ENCODE measurements at regions not wholly inside any gene's neighbourhood (a gene's known extent, or its start where the extent isn't known, plus 50 kb on each side); places are given as distances from the start of the nearest gene placed in this dataset.
"Not testable (repeated sequence)": the region's sequence is repeated elsewhere in the genome, so short reads cannot be mapped to it uniquely, and the experiment has no call there.

GRCh38 chr6:137545073-137545472 is 50.9 kb upstream of the OLIG3 start:
- Histone ChIP-seq H3K27me3 (ENCODE audit: control insufficient read depth, insufficient read depth, low read length) (no peaks in the 10 kb centered on the region), H3K4me3 (ENCODE audit: low read depth, low read length) (no peak overlapping the region), H3K36me3 (ENCODE audit: control insufficient read depth, insufficient read depth, low read length) (no peaks in the 10 kb centered on the region), H3K4me1 (ENCODE audit: control insufficient read depth, insufficient read depth, low read length) (peaks cover 30% of the 10 kb centered on the region), H3K9ac (ENCODE audit: low read depth, low read length) (no peak overlapping the region), H3K9me3 (ENCODE audit: control insufficient read depth, insufficient read depth, low read length) (no peaks in the 10 kb centered on the region)

DNA sequence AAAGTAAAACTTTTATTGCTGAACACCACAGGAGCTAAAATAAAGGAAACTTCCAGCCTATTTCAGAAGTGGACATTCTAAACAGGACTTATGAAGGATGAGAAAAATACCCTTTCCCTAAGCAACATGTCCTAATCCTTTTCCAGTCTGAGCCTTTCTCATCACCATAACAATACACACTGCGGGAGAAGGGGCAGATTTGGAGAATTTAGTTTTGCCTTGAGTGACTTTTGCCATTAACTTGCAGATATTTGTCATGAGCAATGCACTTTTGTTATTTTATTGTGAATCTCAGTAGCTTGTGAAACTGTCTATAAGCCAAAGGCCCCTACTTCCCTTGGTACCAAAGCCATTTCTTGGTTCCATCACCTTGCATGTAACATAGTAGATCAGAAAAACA is 53.0 kb upstream of the OLIG3 start:
- Histone ChIP-seq H3K4me1 (ENCODE audit: control insufficient read depth, insufficient read depth, low read length) (peaks cover 29% of the 10 kb centered on the region), H3K27me3 (ENCODE audit: control insufficient read depth, insufficient read depth, low read length) (no peaks in the 10 kb centered on the region), H3K36me3 (ENCODE audit: control insufficient read depth, insufficient read depth, low read length) (no peaks in the 10 kb centered on the region), H3K4me3 (ENCODE audit: low read depth, low read length) (peak overlapping the region; percentile 7), H3K9me3 (ENCODE audit: control insufficient read depth, insufficient read depth, low read length) (no peaks in the 10 kb centered on the region), H3K9ac (ENCODE audit: low read depth, low read length) (no peak overlapping the region)

DNA sequence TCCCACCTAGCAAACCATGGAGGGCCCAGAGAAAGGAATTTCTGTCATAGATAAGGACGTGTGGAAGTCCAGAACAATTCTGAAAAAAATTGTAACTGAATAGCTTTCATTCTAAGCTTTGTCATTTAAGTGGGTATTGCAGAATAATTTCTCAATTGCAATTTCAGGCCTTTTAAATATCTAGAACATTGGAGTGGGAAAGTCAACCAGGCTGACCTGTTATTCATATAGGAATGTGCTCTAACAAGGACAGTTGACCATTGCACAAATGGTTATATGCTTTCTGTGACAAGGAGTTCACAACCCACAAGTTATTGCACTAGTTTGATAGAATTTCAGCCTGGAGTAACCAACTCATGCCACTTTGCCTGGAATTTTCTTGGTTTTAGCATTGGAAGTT is 53.4 kb upstream of the OLIG3 start:
- Histone ChIP-seq H3K27me3 (ENCODE audit: control insufficient read depth, insufficient read depth, low read length) (no peaks in the 10 kb centered on the region), H3K4me1 (ENCODE audit: control insufficient read depth, insufficient read depth, low read length) (peaks cover 25% of the 10 kb centered on the region)

DNA sequence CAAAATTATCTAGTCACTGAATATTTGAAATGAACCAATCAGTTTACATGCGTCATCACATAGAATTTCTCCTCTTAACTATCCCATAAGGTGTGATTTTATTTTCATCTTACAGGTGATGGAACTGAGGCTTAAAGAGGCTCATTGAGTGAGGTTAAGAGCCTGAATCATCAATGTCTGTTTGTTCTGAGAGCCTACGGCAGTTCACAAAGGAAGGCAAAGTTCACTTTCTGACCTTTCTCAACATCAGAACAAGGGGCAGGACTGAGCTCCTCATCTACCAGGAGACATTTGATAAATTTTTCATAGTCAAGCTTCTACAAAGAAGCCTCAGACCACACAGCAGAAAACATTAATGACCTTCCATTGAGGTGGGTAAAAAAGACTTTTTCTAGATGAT is 54.9 kb upstream of the OLIG3 start:
- H3K9ac ChIP-seq (ENCODE audit: low read depth, low read length): no peak overlapping the region
- H3K36me3 ChIP-seq (ENCODE audit: control insufficient read depth, insufficient read depth, low read length): no peaks in the 10 kb centered on the region
- H3K4me1 ChIP-seq (ENCODE audit: control insufficient read depth, insufficient read depth, low read length): peaks cover 22% of the 10 kb centered on the region
- H3K27me3 ChIP-seq (ENCODE audit: control insufficient read depth, insufficient read depth, low read length): no peaks in the 10 kb centered on the region
- no peaks in the 10 kb centered on the region for H3K9me3 ChIP-seq (ENCODE audit: control insufficient read depth, insufficient read depth, low read length)
- H3K4me3 ChIP-seq (ENCODE audit: low read depth, low read length): no peak overlapping the region

More for the DNA sequence above, 53.4 kb upstream of the OLIG3 start:
- Histone ChIP-seq H3K36me3 (ENCODE audit: control insufficient read depth, insufficient read depth, low read length) (no peaks in the 10 kb centered on the region), H3K4me3 (ENCODE audit: low read depth, low read length) (peak overlapping the region; percentile 7), H3K9ac (ENCODE audit: low read depth, low read length) (no peak overlapping the region), H3K9me3 (ENCODE audit: control insufficient read depth, insufficient read depth, low read length) (no peaks in the 10 kb centered on the region)

DNA sequence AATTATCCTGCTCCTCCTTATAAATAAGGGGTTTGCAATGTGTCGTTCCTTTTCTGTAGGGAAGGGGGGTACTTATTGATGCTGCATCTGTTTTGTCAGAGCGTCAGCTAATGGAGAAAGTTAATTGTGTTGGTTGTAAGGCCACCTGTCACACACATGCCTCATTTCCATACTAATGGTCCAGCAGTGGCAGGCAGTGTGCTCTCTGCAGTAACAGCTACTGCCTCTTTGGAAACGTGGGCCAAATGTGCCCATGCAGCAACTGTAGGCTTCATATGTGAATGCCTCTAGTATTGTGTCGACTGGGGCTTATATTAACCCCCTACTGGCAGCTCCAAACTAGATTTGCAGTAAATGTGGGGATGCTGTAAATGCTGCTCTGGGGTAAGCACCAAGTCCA is 56.3 kb upstream of the OLIG3 start:
- H3K9ac ChIP-seq (ENCODE audit: low read depth, low read length): no peak overlapping the region
- H3K27me3 ChIP-seq (ENCODE audit: control insufficient read depth, insufficient read depth, low read length): no peaks in the 10 kb centered on the region
- H3K4me3 ChIP-seq (ENCODE audit: low read depth, low read length): no peak overlapping the region
- no peaks in the 10 kb centered on the region for H3K9me3 ChIP-seq (ENCODE audit: control insufficient read depth, insufficient read depth, low read length)
- H3K4me1 ChIP-seq (ENCODE audit: control insufficient read depth, insufficient read depth, low read length): peaks cover 22% of the 10 kb centered on the region
- no peaks in the 10 kb centered on the region for H3K36me3 ChIP-seq (ENCODE audit: control insufficient read depth, insufficient read depth, low read length)

DNA sequence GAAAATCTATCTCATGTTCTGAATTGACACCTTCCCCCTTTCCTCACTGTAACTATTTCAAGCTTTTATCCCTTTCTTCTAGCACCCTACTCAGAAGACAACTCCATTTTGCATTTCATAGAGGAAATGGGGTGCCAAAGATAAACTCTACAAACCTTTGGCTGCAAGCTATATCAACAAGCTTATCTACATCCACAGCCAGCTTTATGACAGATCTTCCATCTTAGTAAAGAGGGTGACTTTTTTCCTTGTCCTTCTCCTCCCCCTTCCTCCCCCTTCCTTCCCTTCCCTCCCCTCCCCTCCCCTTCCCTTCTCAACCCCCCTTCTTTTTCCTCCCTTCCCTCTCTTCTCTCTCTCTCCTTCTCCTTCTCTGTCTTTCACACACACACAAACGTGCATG is 58.0 kb upstream of the OLIG3 start:
- Histone ChIP-seq H3K4me1 (ENCODE audit: control insufficient read depth, insufficient read depth, low read length) (peaks cover 20% of the 10 kb centered on the region), H3K9me3 (ENCODE audit: control insufficient read depth, insufficient read depth, low read length) (no peaks in the 10 kb centered on the region), H3K27me3 (ENCODE audit: control insufficient read depth, insufficient read depth, low read length) (no peaks in the 10 kb centered on the region), H3K9ac (ENCODE audit: low read depth, low read length) (no peak overlapping the region), H3K36me3 (ENCODE audit: control insufficient read depth, insufficient read depth, low read length) (no peaks in the 10 kb centered on the region), H3K4me3 (ENCODE audit: low read depth, low read length) (no peak overlapping the region)

GRCh38 chr6:137552809-137553208 is 58.6 kb upstream of the OLIG3 start:
- Histone ChIP-seq H3K4me3 (ENCODE audit: low read depth, low read length) (no peak overlapping the region), H3K4me1 (ENCODE audit: control insufficient read depth, insufficient read depth, low read length) (peaks cover 14% of the 10 kb centered on the region), H3K27me3 (ENCODE audit: control insufficient read depth, insufficient read depth, low read length) (no peaks in the 10 kb centered on the region)

DNA sequence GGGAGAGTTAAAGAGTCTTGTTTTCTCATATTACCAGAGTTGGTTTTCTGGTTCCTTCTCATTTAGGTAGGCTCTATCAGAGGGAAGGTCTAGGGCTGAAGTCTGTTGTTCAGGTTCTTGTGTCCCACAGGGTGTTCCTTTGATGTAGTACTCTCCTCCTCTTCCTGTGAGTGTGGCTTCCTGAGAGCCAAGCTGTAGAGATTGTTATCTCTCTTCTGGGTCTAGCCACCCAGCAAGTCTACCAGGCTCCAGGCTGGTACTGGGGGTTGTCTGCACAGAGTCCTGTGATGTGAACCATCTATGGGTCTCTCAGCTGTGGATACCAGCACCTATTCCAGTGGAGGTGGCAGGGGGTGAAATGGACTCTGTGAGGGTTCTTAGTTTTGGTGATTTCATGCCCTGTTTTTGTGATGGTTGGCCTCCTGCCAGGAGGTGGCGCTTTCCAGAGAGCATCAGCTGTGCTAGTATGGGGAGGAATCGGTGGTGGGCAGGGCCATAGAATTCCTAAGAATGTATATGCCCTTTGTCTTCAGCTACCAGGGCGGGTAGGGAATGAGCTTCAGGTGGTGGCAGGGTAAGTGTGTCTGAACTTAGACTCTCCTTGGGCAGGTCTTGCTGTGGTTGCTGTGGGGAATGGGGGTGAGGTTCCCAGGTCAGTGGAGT is 65.5 kb upstream of the OLIG3 start:
- not testable (repeated sequence) for H3K9ac ChIP-seq (ENCODE audit: low read depth, low read length); H3K36me3 ChIP-seq (ENCODE audit: control insufficient read depth, insufficient read depth, low read length); H3K4me1 ChIP-seq (ENCODE audit: control insufficient read depth, insufficient read depth, low read length); H3K27me3 ChIP-seq (ENCODE audit: control insufficient read depth, insufficient read depth, low read length); H3K4me3 ChIP-seq (ENCODE audit: low read depth, low read length); H3K9me3 ChIP-seq (ENCODE audit: control insufficient read depth, insufficient read depth, low read length)

More at GRCh38 chr6:137552809-137553208, 58.6 kb upstream of the OLIG3 start:
- H3K36me3 ChIP-seq (ENCODE audit: control insufficient read depth, insufficient read depth, low read length): no peaks in the 10 kb centered on the region
- no peaks in the 10 kb centered on the region for H3K9me3 ChIP-seq (ENCODE audit: control insufficient read depth, insufficient read depth, low read length)
- no peak overlapping the region for H3K9ac ChIP-seq (ENCODE audit: low read depth, low read length)

GRCh38 chr6:137560184-137560563 is 66.0 kb upstream of the OLIG3 start:
- no peak overlapping the region for H3K9ac ChIP-seq (ENCODE audit: low read depth, low read length)
- H3K4me3 ChIP-seq (ENCODE audit: low read depth, low read length): no peak overlapping the region
- H3K9me3 ChIP-seq (ENCODE audit: control insufficient read depth, insufficient read depth, low read length): no peaks in the 10 kb centered on the region
- no peaks in the 10 kb centered on the region for H3K4me1 ChIP-seq (ENCODE audit: control insufficient read depth, insufficient read depth, low read length)
- no peaks in the 10 kb centered on the region for H3K27me3 ChIP-seq (ENCODE audit: control insufficient read depth, insufficient read depth, low read length)
- H3K36me3 ChIP-seq (ENCODE audit: control insufficient read depth, insufficient read depth, low read length): no peaks in the 10 kb centered on the region

DNA sequence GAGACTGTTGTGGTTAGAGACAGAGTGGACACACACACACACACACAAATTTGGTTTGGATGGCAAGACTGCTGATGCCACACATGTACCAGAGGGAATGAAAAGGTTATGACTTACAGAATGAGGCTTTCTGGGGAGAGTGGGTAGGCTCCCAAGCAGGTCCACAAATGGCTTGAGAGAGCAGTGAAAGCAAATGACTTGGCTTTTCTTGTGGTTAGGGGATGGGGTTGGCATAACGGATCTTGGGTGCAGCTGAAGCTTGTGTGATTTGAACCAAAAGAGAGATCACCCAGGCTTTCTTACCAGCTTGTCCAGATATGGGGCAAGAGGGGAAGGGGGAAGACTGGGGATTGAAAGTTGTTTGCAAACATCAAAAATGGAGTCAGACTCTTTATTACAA is 73.9 kb upstream of the OLIG3 start:
- Histone ChIP-seq H3K36me3 (ENCODE audit: control insufficient read depth, insufficient read depth, low read length) (no peaks in the 10 kb centered on the region), H3K27me3 (ENCODE audit: control insufficient read depth, insufficient read depth, low read length) (no peaks in the 10 kb centered on the region), H3K9ac (ENCODE audit: low read depth, low read length) (no peak overlapping the region), H3K4me1 (ENCODE audit: control insufficient read depth, insufficient read depth, low read length) (no peaks in the 10 kb centered on the region), H3K4me3 (ENCODE audit: low read depth, low read length) (no peak overlapping the region), H3K9me3 (ENCODE audit: control insufficient read depth, insufficient read depth, low read length) (no peaks in the 10 kb centered on the region)

DNA sequence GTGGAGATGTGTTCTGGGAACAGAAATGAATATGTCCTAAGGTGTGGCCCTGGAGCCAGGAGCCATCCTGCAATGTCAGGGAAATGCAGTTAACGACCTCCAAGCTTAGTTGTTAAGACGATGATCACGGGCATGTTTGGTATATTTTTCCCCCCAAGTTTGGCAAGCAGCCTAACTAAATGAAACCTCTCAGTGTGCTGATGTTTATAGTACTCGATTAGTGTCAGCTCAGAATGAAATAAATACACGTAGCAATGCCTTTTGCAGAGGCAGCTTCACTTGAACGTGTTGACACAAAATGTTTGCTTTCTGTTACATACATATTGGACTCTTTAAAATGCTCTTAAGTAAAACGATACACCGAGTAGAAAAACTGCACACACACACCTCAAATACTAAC is 76.2 kb upstream of the OLIG3 start:
- Histone ChIP-seq H3K9me3 (ENCODE audit: control insufficient read depth, insufficient read depth, low read length) (no peaks in the 10 kb centered on the region), H3K36me3 (ENCODE audit: control insufficient read depth, insufficient read depth, low read length) (no peaks in the 10 kb centered on the region), H3K9ac (ENCODE audit: low read depth, low read length) (no peak overlapping the region), H3K4me3 (ENCODE audit: low read depth, low read length) (no peak overlapping the region), H3K4me1 (ENCODE audit: control insufficient read depth, insufficient read depth, low read length) (peaks cover 3% of the 10 kb centered on the region), H3K27me3 (ENCODE audit: control insufficient read depth, insufficient read depth, low read length) (no peaks in the 10 kb centered on the region)

DNA sequence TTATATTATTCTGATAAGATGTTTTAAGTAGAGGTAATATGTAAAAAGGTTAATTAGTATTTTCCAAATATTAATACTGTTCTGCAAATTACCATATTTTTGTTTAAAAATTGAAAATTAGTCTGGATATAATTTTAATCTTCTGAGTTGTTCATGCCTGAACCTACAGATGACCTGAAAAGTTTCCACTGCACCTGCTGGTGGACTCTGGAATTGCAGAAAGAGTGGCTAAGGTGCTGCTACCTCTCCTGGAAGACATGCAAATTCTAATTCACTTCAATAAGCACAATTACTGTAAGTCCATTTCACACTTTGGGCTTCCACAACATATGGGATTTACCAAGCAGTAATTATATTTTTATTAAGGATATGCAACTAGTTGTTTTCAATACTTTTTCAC is 77.7 kb upstream of the OLIG3 start:
- Histone ChIP-seq H3K27me3 (ENCODE audit: control insufficient read depth, insufficient read depth, low read length) (no peaks in the 10 kb centered on the region), H3K9ac (ENCODE audit: low read depth, low read length) (no peak overlapping the region), H3K9me3 (ENCODE audit: control insufficient read depth, insufficient read depth, low read length) (no peaks in the 10 kb centered on the region), H3K4me3 (ENCODE audit: low read depth, low read length) (no peak overlapping the region), H3K36me3 (ENCODE audit: control insufficient read depth, insufficient read depth, low read length) (no peaks in the 10 kb centered on the region), H3K4me1 (ENCODE audit: control insufficient read depth, insufficient read depth, low read length) (peaks cover 3% of the 10 kb centered on the region)

All from iPS-15b (cell line).